ENCODE measurements at regions not wholly inside any gene's neighbourhood (a gene's known extent, or its start where the extent isn't known, plus 50 kb on each side); places are given as distances from the start of the nearest gene placed in this dataset.

- H3K4me3 ChIP-seq, result no peak overlapping the region
- peaks cover 0 to 14% (median 11%) of the 10 kb centered on the region in 4 donors for H3K9me3 ChIP-seq
- no peaks in the 10 kb centered on the region for H3K36me3 ChIP-seq
- no peak for TF ChIP-seq POLR2AphosphoS5 (IDR thresholded peaks at IDR 0.05)
- TF ChIP-seq POLR2A (IDR thresholded peaks at IDR 0.05), result no peak
- TF ChIP-seq CTCF (IDR thresholded peaks at IDR 0.05), result no peak
- TF ChIP-seq EP300 (IDR thresholded peaks at IDR 0.05), result no peak
- H3K27ac ChIP-seq, result no peak overlapping the region
- no peaks in the 10 kb centered on the region for H3K27me3 ChIP-seq
- no peak for DNase-seq
- WGBS, 5 donors, result 86 to 97% (median 91%) methylated on average over 1 of the region's 1 CpG
- H3K4me1 ChIP-seq, result no peaks in the 10 kb centered on the region
- intact Hi-C loops (cut with DNase I; ENCODE audit: low total_unique reads), result no loop called here
Observed at GRCh38 chr18:3388323-3388722, 61.6 kb upstream of the TGIF1 start.

GRCh38 chr18:3388980-3389379 is 61.0 kb upstream of the TGIF1 start:
- WGBS, 5 donors, result 58 to 72% (median 71%) methylated on average over 4 of the region's 4 CpGs
- H3K4me1 ChIP-seq, result no peaks in the 10 kb centered on the region
- no peak overlapping the region for H3K4me3 ChIP-seq
- TF ChIP-seq CTCF (IDR thresholded peaks at IDR 0.05) (no peak), POLR2A (IDR thresholded peaks at IDR 0.05) (no peak), POLR2AphosphoS5 (IDR thresholded peaks at IDR 0.05) (no peak), EP300 (IDR thresholded peaks at IDR 0.05) (no peak)
- DNase-seq, result no peak
- no peak overlapping the region for H3K27ac ChIP-seq
- H3K27me3 ChIP-seq, result no peaks in the 10 kb centered on the region
- H3K36me3 ChIP-seq, result no peaks in the 10 kb centered on the region
- intact Hi-C loops (cut with DNase I; ENCODE audit: low total_unique reads), result no loop called here
- peaks cover 0 to 14% (median 11%) of the 10 kb centered on the region in 4 donors for H3K9me3 ChIP-seq

GRCh38 chr18:3389977-3390376 is 60.0 kb upstream of the TGIF1 start:
- H3K9me3 ChIP-seq, result peaks cover 6 to 20% (median 13%) of the 10 kb centered on the region in 4 donors
- no peak for DNase-seq
- WGBS, 5 donors, result 72 to 95% (median 86%) methylated on average over 3 of the region's 3 CpGs
- TF ChIP-seq EP300 (IDR thresholded peaks at IDR 0.05) (no peak), POLR2AphosphoS5 (IDR thresholded peaks at IDR 0.05) (no peak), CTCF (IDR thresholded peaks at IDR 0.05) (no peak), POLR2A (IDR thresholded peaks at IDR 0.05) (no peak)
- H3K4me1 ChIP-seq, result no peaks in the 10 kb centered on the region
- H3K36me3 ChIP-seq, result no peaks in the 10 kb centered on the region
- H3K27ac ChIP-seq, result no peak overlapping the region
- no peak overlapping the region for H3K4me3 ChIP-seq
- H3K27me3 ChIP-seq, result no peaks in the 10 kb centered on the region
- intact Hi-C loops (cut with DNase I; ENCODE audit: low total_unique reads), result no loop called here

GRCh38 chr18:3391704-3392466 is 58.1 kb upstream of the TGIF1 start:
- intact Hi-C loops (cut with DNase I; ENCODE audit: low total_unique reads), result no loop called here
- WGBS, 5 donors, result 86 to 93% (median 91%) methylated on average over 5 of the region's 5 CpGs
- Histone ChIP-seq H3K4me1 (peaks cover 0 to 5% (median 0%) of the 10 kb centered on the region in 4 donors), H3K27me3 (no peaks in the 10 kb centered on the region), H3K4me3 (no peak overlapping the region), H3K9me3 (peaks cover 7 to 22% (median 14%) of the 10 kb centered on the region in 4 donors), H3K36me3 (no peaks in the 10 kb centered on the region), H3K27ac (no peak overlapping the region)
- no peak for DNase-seq
- TF ChIP-seq POLR2A (IDR thresholded peaks at IDR 0.05), result no peak
- TF ChIP-seq POLR2AphosphoS5 (IDR thresholded peaks at IDR 0.05), result no peak
- no peak for TF ChIP-seq EP300 (IDR thresholded peaks at IDR 0.05)
- no peak for TF ChIP-seq CTCF (IDR thresholded peaks at IDR 0.05)
